ENCODE measurements at regions not wholly inside any gene's neighbourhood (a gene's known extent, or its start where the extent isn't known, plus 50 kb on each side); places are given as distances from the start of the nearest gene placed in this dataset.

- Histone ChIP-seq H3K9ac (ENCODE audit: low read length) (no peak overlapping the region), H3K27ac (ENCODE audit: low read depth, low read length, poor library complexity, severe bottlenecking) (no peak overlapping the region), H3K9me2 (ENCODE audit: low read depth, low read length) (no peaks in the 10 kb centered on the region), H3K4me2 (ENCODE audit: low read length) (no peak overlapping the region), H3K4me3 (ENCODE audit: low read depth, low read length, poor library complexity, severe bottlenecking) (no peak overlapping the region), H3F3A (ENCODE audit: insufficient read depth, low read length) (no peaks in the 10 kb centered on the region), H3K4me1 (ENCODE audit: insufficient read depth, low read length, severe bottlenecking) (no peaks in the 10 kb centered on the region), H3K9me3 (ENCODE audit: low read length) (no peaks in the 10 kb centered on the region), H3K27me3 (ENCODE audit: insufficient read depth, low read length) (no peaks in the 10 kb centered on the region), H4K20me1 (ENCODE audit: insufficient read depth, low read length) (no peaks in the 10 kb centered on the region), H3K36me3 (ENCODE audit: insufficient read depth, low read length) (no peaks in the 10 kb centered on the region), H2AFZ (ENCODE audit: low read length) (no peak overlapping the region), H3K79me2 (ENCODE audit: insufficient read depth, low read length) (no peaks in the 10 kb centered on the region)
- TF ChIP-seq CTCF (IDR thresholded peaks at IDR 0.05; ENCODE audit: low read length) (no peak), EZH2 (IDR thresholded peaks at IDR 0.05; ENCODE audit: borderline replicate concordance, low read length) (no peak)
Measured at GRCh38 chr5:165328846-165329245, 1823.4 kb downstream of the MAT2B start.

- Histone ChIP-seq H3K27ac (ENCODE audit: low read depth, low read length, poor library complexity, severe bottlenecking) (no peak overlapping the region), H2AFZ (ENCODE audit: low read length) (no peak overlapping the region), H3K9me2 (ENCODE audit: low read depth, low read length) (no peaks in the 10 kb centered on the region), H4K20me1 (ENCODE audit: insufficient read depth, low read length) (no peaks in the 10 kb centered on the region), H3K79me2 (ENCODE audit: insufficient read depth, low read length) (no peaks in the 10 kb centered on the region), H3K4me2 (ENCODE audit: low read length) (no peak overlapping the region), H3K9me3 (ENCODE audit: low read length) (no peaks in the 10 kb centered on the region), H3K27me3 (ENCODE audit: insufficient read depth, low read length) (no peaks in the 10 kb centered on the region), H3K4me3 (ENCODE audit: low read depth, low read length, poor library complexity, severe bottlenecking) (no peak overlapping the region), H3K36me3 (ENCODE audit: insufficient read depth, low read length) (no peaks in the 10 kb centered on the region), H3K9ac (ENCODE audit: low read length) (no peak overlapping the region), H3F3A (ENCODE audit: insufficient read depth, low read length) (no peaks in the 10 kb centered on the region), H3K4me1 (ENCODE audit: insufficient read depth, low read length, severe bottlenecking) (no peaks in the 10 kb centered on the region)
- TF ChIP-seq EZH2 (IDR thresholded peaks at IDR 0.05; ENCODE audit: borderline replicate concordance, low read length), result no peak
- TF ChIP-seq CTCF (IDR thresholded peaks at IDR 0.05; ENCODE audit: low read length), result no peak
Measured at GRCh38 chr5:165333623-165334022, 1828.2 kb downstream of the MAT2B start.

- H3K36me3 ChIP-seq (ENCODE audit: insufficient read depth, low read length), result no peaks in the 10 kb centered on the region
- H3K9me2 ChIP-seq (ENCODE audit: low read depth, low read length), result no peaks in the 10 kb centered on the region
- H3K79me2 ChIP-seq (ENCODE audit: insufficient read depth, low read length), result no peaks in the 10 kb centered on the region
- H3K9ac ChIP-seq (ENCODE audit: low read length), result no peak overlapping the region
- H3K27me3 ChIP-seq (ENCODE audit: insufficient read depth, low read length), result no peaks in the 10 kb centered on the region
- H3K4me3 ChIP-seq (ENCODE audit: low read depth, low read length, poor library complexity, severe bottlenecking), result no peak overlapping the region
- no peak overlapping the region for H3K4me2 ChIP-seq (ENCODE audit: low read length)
- no peak overlapping the region for H2AFZ ChIP-seq (ENCODE audit: low read length)
- no peak for TF ChIP-seq EZH2 (IDR thresholded peaks at IDR 0.05; ENCODE audit: borderline replicate concordance, low read length)
- TF ChIP-seq CTCF (IDR thresholded peaks at IDR 0.05; ENCODE audit: low read length), result no peak
- no peaks in the 10 kb centered on the region for H3F3A ChIP-seq (ENCODE audit: insufficient read depth, low read length)
- no peaks in the 10 kb centered on the region for H3K9me3 ChIP-seq (ENCODE audit: low read length)
- no peaks in the 10 kb centered on the region for H3K4me1 ChIP-seq (ENCODE audit: insufficient read depth, low read length, severe bottlenecking)
- H3K27ac ChIP-seq (ENCODE audit: low read depth, low read length, poor library complexity, severe bottlenecking), result no peak overlapping the region
- H4K20me1 ChIP-seq (ENCODE audit: insufficient read depth, low read length), result no peaks in the 10 kb centered on the region
Measured at GRCh38 chr5:165334201-165334600, 1828.8 kb downstream of the MAT2B start.
